Endothelial cell of umbilical vein (primary cell): ENCODE measurements at regions not wholly inside any gene's neighbourhood (a gene's known extent, or its start where the extent isn't known, plus 50 kb on each side); places are given as distances from the start of the nearest gene placed in this dataset.

ENCODE experiments used
- BruUV-seq: library from RNA; stranded (reverse); fragments of 400-500 nt; replicated peaks from 2 replicates; lab custom pipeline; 2021; lab: Mats Ljungman, UMichigan
- CTCF ChIA-PET: fragments of 300-600, 350-600 bp; sonication (Branson Sonifier 250); formaldehyde crosslinking; loops from one replicate; lab custom pipeline; 2021; ENCODE audit warnings: antibody characterized with exemption, inconsistent platforms; lab: Charles Lee
- POLR2A ChIA-PET: fragments of 300-600, 350-600 bp; sonication (Branson Sonifier 250); formaldehyde crosslinking; loops from one replicate; lab custom pipeline; 2021; ENCODE audit warnings: antibody characterized with exemption, inconsistent platforms; lab: Charles Lee
- DNase-seq: peaks from one replicate; pipeline ENCODE4 v3.0.0-alpha.2; 2011; ENCODE audit warnings: low read depth, low spot score
- FAIRE-seq: peaks from 2 replicates; lab custom pipeline; 2011; peaks lifted over from hg19 to GRCh38; lab: Jason Lieb, UNC
- H2AFZ ChIP-seq: 2 replicates; pipeline ENCODE4 v1.6.0; 2012; ENCODE audit warnings: low read depth, low read length, control low read depth, inconsistent platforms
- H3K27ac ChIP-seq: 2 replicates; pipeline ENCODE4 v1.5.1; 2011; ENCODE audit warnings: low read depth, mild to moderate bottlenecking, control low read depth, low read length, moderate library complexity; ENCODE audit not compliant: insufficient read depth
- H3K27me3 ChIP-seq, 2 experiments: 2 replicates each; pipeline versions ENCODE4 v1.6.0 to v1.6.1; 2011; ENCODE audit warnings: low read length in 2 of 2, mixed read lengths in 1 of 2; ENCODE audit not compliant: control insufficient read depth in 2 of 2, insufficient read depth in 2 of 2
- H3K36me3 ChIP-seq, 2 experiments: 2 replicates in 1 of 2; 3 replicates in 1 of 2; pipeline ENCODE4 v1.5.1; 2011; ENCODE audit warnings: low read length in 2 of 2, mild to moderate bottlenecking in 1 of 2, moderate library complexity in 1 of 2; ENCODE audit not compliant: control insufficient read depth in 2 of 2, insufficient read depth in 2 of 2; ENCODE audit errors: extremely low read depth in 1 of 2
- H3K4me1 ChIP-seq: 3 replicates; pipeline ENCODE4 v1.5.1; 2011; ENCODE audit warnings: mild to moderate bottlenecking, low read length; ENCODE audit not compliant: control insufficient read depth, insufficient read depth; ENCODE audit errors: extremely low read depth
- H3K4me2 ChIP-seq: 2 replicates; pipeline ENCODE4 v1.6.1; 2011; ENCODE audit warnings: low read length, control low read depth, mixed read lengths; ENCODE audit not compliant: insufficient read depth
- H3K4me3 ChIP-seq, 3 experiments: fragments of 200-600 bp in 1 of 3; sonication (generic), shearing (Covaris generic) in 1 of 3; replicated peaks in 1 of 3; 2 replicates each; pipeline ENCODE4 v1.5.1; 2011 to 2016; ENCODE audit warnings: control low read depth in 3 of 3, low read length in 3 of 3, mild to moderate bottlenecking in 2 of 3, inconsistent platforms in 1 of 3, low read depth in 1 of 3, moderate library complexity in 1 of 3; ENCODE audit not compliant: insufficient read depth in 1 of 3
- H3K79me2 ChIP-seq: 2 replicates; pipeline ENCODE4 v1.6.0; 2012; ENCODE audit warnings: low read length, inconsistent platforms; ENCODE audit not compliant: control insufficient read depth, insufficient read depth
- H3K9ac ChIP-seq: replicated peaks from 2 replicates; pipeline ENCODE3; 2011; ENCODE audit warnings: low read length, control low read depth; ENCODE audit not compliant: insufficient read depth; ENCODE audit errors: extremely low read depth
- H3K9me1 ChIP-seq: replicated peaks from 3 replicates; pipeline ENCODE4 v1.6.0; 2011; ENCODE audit warnings: mild to moderate bottlenecking, low read length; ENCODE audit not compliant: control insufficient read depth, insufficient read depth; ENCODE audit errors: extremely low read depth
- H3K9me3 ChIP-seq: replicated peaks from 2 replicates; pipeline ENCODE4 v1.5.1; 2012; ENCODE audit warnings: low read length, inconsistent platforms; ENCODE audit not compliant: control insufficient read depth, insufficient read depth
- H4K20me1 ChIP-seq: replicated peaks from 2 replicates; pipeline ENCODE3; 2011; ENCODE audit warnings: mild to moderate bottlenecking, low read length; ENCODE audit not compliant: control insufficient read depth, insufficient read depth; ENCODE audit errors: extremely low read depth
- CTCF ChIP-seq, 2 donors: IDR thresholded peaks; 1 replicate in 1 of 2; 2 replicates in 1 of 2; pipeline ENCODE4 v1.5.1; 2011; ENCODE audit warnings: low read length in 2 of 2, mild to moderate bottlenecking in 2 of 2, moderate library complexity in 2 of 2, control low read depth in 1 of 2, inconsistent platforms in 1 of 2, low read depth in 1 of 2; ENCODE audit not compliant: insufficient read depth in 1 of 2; ENCODE audit errors: extremely low read depth in 1 of 2
- EZH2 ChIP-seq: IDR thresholded peaks from 2 replicates; pipeline ENCODE4 v1.6.1; 2012; ENCODE audit warnings: borderline replicate concordance, low read depth, mild to moderate bottlenecking, moderate library complexity, low read length, inconsistent platforms; ENCODE audit not compliant: severe bottlenecking
- FOS ChIP-seq: IDR thresholded peaks from 2 replicates; pipeline ENCODE4 v1.6.1; 2011; ENCODE audit warnings: mild to moderate bottlenecking, low read length, moderate library complexity, borderline replicate concordance; ENCODE audit not compliant: insufficient read depth
- GATA2 ChIP-seq: IDR thresholded peaks from 2 replicates; pipeline ENCODE4 v1.7.0; 2011; ENCODE audit warnings: low read depth, mild to moderate bottlenecking, moderate library complexity, mixed read lengths, low read length; ENCODE audit not compliant: insufficient read length, insufficient read depth
- JUN ChIP-seq: IDR thresholded peaks from 2 replicates; pipeline ENCODE4 v1.6.1; 2011; ENCODE audit warnings: borderline replicate concordance, low read depth; ENCODE audit not compliant: insufficient read length, insufficient read depth
- MAX ChIP-seq: IDR thresholded peaks from 2 replicates; pipeline ENCODE4 v1.6.1; 2011; ENCODE audit not compliant: insufficient read depth, insufficient read length
- MYC ChIP-seq: IDR thresholded peaks from one replicate; pipeline ENCODE4 v1.6.1; 2011; ENCODE audit warnings: mild to moderate bottlenecking, low read depth, low read length
- POLR2A ChIP-seq: IDR thresholded peaks from 2 replicates; pipeline ENCODE4 v1.6.1; 2012; ENCODE audit warnings: low read depth, mild to moderate bottlenecking, control low read depth, low read length
- POLR2AphosphoS5 ChIP-seq: IDR thresholded peaks from 2 replicates; pipeline ENCODE4 v1.6.1; 2012; ENCODE audit warnings: low read depth, mild to moderate bottlenecking, control low read depth, low read length, moderate library complexity; ENCODE audit not compliant: insufficient read depth
- dilution Hi-C: fragments of 300-500 bp; cut with MboI; formaldehyde crosslinking; loops from one replicate; pipeline ENCODE4 v1.15.0; 2019; ENCODE audit warnings: low sequenced_read_pairs; ENCODE audit not compliant: extremely low pct_ligation_motif_present
- intact Hi-C: fragments of 100-400 bp; cut with micrococcal nuclease; formaldehyde crosslinking; loops from one replicate; pipeline ENCODE4 v1.10.0; 2022

DNA sequence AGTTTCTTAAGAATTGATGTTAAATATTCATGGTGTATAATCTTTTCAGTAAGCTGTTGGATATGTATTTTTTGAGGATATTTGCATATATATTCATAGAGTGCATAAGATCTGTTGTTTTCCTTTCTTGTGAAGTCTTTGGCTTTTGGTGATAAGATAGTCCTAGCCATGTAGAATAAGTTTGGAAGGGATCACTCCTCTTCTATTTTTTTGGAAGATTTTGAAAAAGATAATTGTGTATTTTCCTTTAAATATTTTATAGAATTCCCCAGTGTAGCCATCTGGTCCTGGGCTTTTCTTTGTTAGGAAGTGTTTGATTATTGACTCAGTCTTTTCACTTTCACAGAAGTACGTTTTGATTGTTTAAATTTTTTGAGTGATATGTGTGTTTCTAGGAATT, 318.8 kb upstream of the CDH10 start:
- H3K9me1 ChIP-seq = no peaks in the 10 kb centered on the region
- H3K4me3 ChIP-seq = no peak overlapping the region
- no peaks in the 10 kb centered on the region for H3K9me3 ChIP-seq
- BruUV-seq = no TSS peak
- no peaks in the 10 kb centered on the region for H3K36me3 ChIP-seq
- H3K4me2 ChIP-seq = no peak overlapping the region
- no peak for DNase-seq
- TF ChIP-seq POLR2A = no peak
- no peak for TF ChIP-seq CTCF (IDR thresholded peaks at IDR 0.05; ENCODE audit: extremely low read depth in 1 of 2, insufficient read depth in 1 of 2, low read depth in 1 of 2, low read length in 2 of 2)
- TF ChIP-seq POLR2AphosphoS5 = no peak
- no peak for TF ChIP-seq MYC
- TF ChIP-seq MAX = no peak
- no peak for TF ChIP-seq JUN
- TF ChIP-seq FOS = no peak
- no peak for TF ChIP-seq GATA2
- TF ChIP-seq EZH2 = no peak
- CTCF ChIA-PET = no interaction called here
- H3K9ac ChIP-seq = no peak overlapping the region
- H3K79me2 ChIP-seq = no peaks in the 10 kb centered on the region
- no peak overlapping the region for H2AFZ ChIP-seq
- POLR2A ChIA-PET = no interaction called here
- FAIRE-seq = no peak
- H3K27me3 ChIP-seq = no peaks in the 10 kb centered on the region
- no peaks in the 10 kb centered on the region for H4K20me1 ChIP-seq
- H3K27ac ChIP-seq = no peak overlapping the region
- no peaks in the 10 kb centered on the region for H3K4me1 ChIP-seq
- intact Hi-C loops = no loop called here
- dilution Hi-C loops = no loop called here
